Gastroesophageal sphincter (tissue), 4 donors: ENCODE measurements at regions not wholly inside any gene's neighbourhood (a gene's known extent, or its start where the extent isn't known, plus 50 kb on each side); places are given as distances from the start of the nearest gene placed in this dataset.

ENCODE experiments used
- ATAC-seq: fragments of 150-250 bp; one replicate; pipeline ENCODE4 v1.9.1; 2016; ENCODE audit warnings: mild to moderate bottlenecking, moderate library complexity
- H3K27ac ChIP-seq, 4 donors: fragments of 200-600 bp; sonication (generic) in 3 of 4; 1 replicate in 3 of 4; 2 replicates in 1 of 4; pipeline ENCODE4 v1.5.1; 2016 to 2019
- H3K27me3 ChIP-seq: fragments of 200-600 bp; sonication (generic); one replicate; pipeline ENCODE4 v1.5.1; 2019
- H3K36me3 ChIP-seq, 2 donors: fragments of 200-600 bp; sonication (generic); one replicate each; pipeline ENCODE4 v1.5.1; 2019; ENCODE audit warnings: control low read depth in 1 of 2
- H3K4me1 ChIP-seq, 3 donors: fragments of 200-600 bp; sonication (generic); 1 replicate in 2 of 3; 2 replicates in 1 of 3; pipeline ENCODE4 v1.5.1; 2016 to 2019; ENCODE audit warnings: control low read depth in 2 of 3
- H3K4me3 ChIP-seq, 2 donors: fragments of 200-600 bp; sonication (generic); one replicate each; pipeline ENCODE4 v1.5.1; 2019; ENCODE audit warnings: mild to moderate bottlenecking in 1 of 2, moderate library complexity in 1 of 2
- H3K9me3 ChIP-seq, 3 donors: fragments of 200-600 bp; sonication (generic); one replicate each; pipeline ENCODE4 v1.5.1; 2017 to 2019; ENCODE audit warnings: control low read depth in 2 of 3
- EP300 ChIP-seq: sonication (generic); formaldehyde crosslinking; IDR thresholded peaks from one replicate; pipeline ENCODE4 v1.6.1; 2017; ENCODE audit warnings: antibody characterized with exemption, mild to moderate bottlenecking
- POLR2A ChIP-seq, 2 donors: fragments of 450-650 bp; IDR thresholded peaks; one replicate each; pipeline ENCODE4 v1.6.1; 2017; ENCODE audit warnings: antibody characterized with exemption in 2 of 2, mild to moderate bottlenecking in 2 of 2, moderate library complexity in 1 of 2
- POLR2AphosphoS5 ChIP-seq: sonication (generic); formaldehyde crosslinking; IDR thresholded peaks from one replicate; pipeline ENCODE4 v1.6.1; 2017; ENCODE audit warnings: antibody characterized with exemption
- WGBS, 2 donors: methylation state at CpG; one replicate each; pipeline ENCODE4 v1.1.5; 2018; ENCODE audit warnings: low coverage in 1 of 2; 5-methylcytosine and 5-hydroxymethylcytosine counted together
- TF ChIP-seq, protein P1 (sequence below), 4 experiments: fragments of 200-600 bp in 2 of 4; fragments of 450-650 bp in 2 of 4; sonication (generic) in 1 of 4; IDR thresholded peaks; one replicate each; pipeline ENCODE4 v1.5.1; 2017 to 2019; ENCODE audit warnings: antibody characterized with exemption in 4 of 4, mild to moderate bottlenecking in 2 of 4, moderate library complexity in 2 of 4

DNA sequence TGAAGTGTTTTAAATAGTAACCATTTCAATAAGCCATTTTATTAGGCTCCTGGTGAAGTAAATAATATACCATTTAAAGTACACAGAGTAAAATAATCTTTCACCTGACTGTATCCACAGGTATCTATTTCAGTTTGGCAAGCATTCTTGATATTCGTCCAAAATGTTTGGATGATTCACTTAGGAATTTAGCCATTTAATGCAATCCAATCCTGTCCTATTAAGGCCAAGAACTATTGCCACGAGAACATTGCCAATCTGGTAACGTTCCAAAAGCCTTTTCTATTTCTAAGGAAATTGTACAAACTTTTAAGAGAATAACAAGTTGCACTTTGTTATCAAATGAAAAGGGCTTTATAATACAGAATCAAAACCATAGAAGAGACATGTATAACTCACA lies 209.8 kb upstream of the THRB start:
- ATAC-seq, result no peak
- Histone ChIP-seq H3K36me3 (no peaks in the 10 kb centered on the region), H3K4me1 (peaks cover 0 to 1% (median 0%) of the 10 kb centered on the region in 3 donors), H3K4me3 (no peak overlapping the region), H3K27me3 (no peaks in the 10 kb centered on the region), H3K27ac (no peak overlapping the region), H3K9me3 (no peaks in the 10 kb centered on the region)
- TF ChIP-seq, protein P1, sequence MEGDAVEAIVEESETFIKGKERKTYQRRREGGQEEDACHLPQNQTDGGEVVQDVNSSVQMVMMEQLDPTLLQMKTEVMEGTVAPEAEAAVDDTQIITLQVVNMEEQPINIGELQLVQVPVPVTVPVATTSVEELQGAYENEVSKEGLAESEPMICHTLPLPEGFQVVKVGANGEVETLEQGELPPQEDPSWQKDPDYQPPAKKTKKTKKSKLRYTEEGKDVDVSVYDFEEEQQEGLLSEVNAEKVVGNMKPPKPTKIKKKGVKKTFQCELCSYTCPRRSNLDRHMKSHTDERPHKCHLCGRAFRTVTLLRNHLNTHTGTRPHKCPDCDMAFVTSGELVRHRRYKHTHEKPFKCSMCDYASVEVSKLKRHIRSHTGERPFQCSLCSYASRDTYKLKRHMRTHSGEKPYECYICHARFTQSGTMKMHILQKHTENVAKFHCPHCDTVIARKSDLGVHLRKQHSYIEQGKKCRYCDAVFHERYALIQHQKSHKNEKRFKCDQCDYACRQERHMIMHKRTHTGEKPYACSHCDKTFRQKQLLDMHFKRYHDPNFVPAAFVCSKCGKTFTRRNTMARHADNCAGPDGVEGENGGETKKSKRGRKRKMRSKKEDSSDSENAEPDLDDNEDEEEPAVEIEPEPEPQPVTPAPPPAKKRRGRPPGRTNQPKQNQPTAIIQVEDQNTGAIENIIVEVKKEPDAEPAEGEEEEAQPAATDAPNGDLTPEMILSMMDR (IDR thresholded peaks at IDR 0.05), result no peak
- peak; percentile 54 for TF ChIP-seq POLR2AphosphoS5
- 17 to 18% methylated on average over 3 of the region's 3 CpGs for WGBS, 2 donors

DNA sequence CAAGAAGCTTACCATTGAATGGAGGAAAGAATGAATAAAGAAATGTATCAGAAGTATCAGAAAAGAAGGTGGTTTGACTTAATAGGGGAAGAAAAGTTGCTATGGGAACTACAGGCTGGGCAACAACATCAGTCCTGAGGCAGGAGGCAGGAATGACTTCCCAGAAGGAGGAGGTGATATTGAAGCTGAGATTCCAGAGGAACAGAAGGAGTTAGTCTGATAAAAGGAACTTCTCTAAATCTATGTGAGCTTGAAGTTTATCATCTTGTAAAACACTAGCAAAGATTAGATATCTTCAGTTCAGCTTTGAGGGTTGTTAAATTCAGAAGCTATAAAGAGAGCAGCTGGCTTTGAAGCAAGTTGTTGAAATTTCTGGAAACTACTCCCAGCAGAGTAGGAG lies 213.3 kb upstream of the THRB start:
- Histone ChIP-seq H3K4me1 (peaks cover 0 to 9% (median 0%) of the 10 kb centered on the region in 3 donors), H3K36me3 (no peaks in the 10 kb centered on the region), H3K27me3 (no peaks in the 10 kb centered on the region), H3K4me3 (no peak overlapping the region), H3K9me3 (no peaks in the 10 kb centered on the region), H3K27ac (no peak overlapping the region)
- ATAC-seq, result no peak
- TF ChIP-seq POLR2A (IDR thresholded peaks at IDR 0.05) (no peak), POLR2AphosphoS5 (no peak), EP300 (no peak)
- TF ChIP-seq, protein P1 (IDR thresholded peaks at IDR 0.05), result no peak

DNA sequence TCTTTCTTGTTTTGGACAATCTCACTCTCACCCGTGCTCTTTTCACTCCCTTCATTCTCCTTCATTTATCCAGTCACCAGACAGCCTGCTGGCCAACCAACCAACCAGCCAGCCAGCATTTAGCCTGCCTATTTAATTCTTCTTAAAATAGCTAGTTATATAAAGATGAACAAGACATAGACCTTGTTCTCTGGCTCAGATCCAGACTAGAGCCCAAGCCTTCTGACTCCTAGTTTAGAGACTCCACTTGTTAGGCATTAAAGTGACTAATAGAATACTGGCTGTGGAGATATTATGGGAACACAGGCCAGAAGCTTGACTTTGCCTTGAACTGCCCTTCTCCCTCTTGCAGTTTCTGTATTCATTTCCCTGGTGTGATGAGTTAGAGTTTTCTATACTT lies 215.3 kb upstream of the THRB start:
- 24% methylated on average over 1 of the region's 1 CpG; no CpG with 5 or more reads in 1 of the 2 donors for WGBS, 2 donors
- no peak overlapping the region for H3K27ac ChIP-seq
- TF ChIP-seq POLR2AphosphoS5, result no peak
- TF ChIP-seq, protein P1 (IDR thresholded peaks at IDR 0.05), result no peak
- no peak for TF ChIP-seq EP300
- TF ChIP-seq POLR2A (IDR thresholded peaks at IDR 0.05), result no peak
- H3K4me3 ChIP-seq, result no peak overlapping the region
- peaks cover 0 to 9% (median 0%) of the 10 kb centered on the region in 3 donors for H3K4me1 ChIP-seq
- no peak for ATAC-seq
- H3K27me3 ChIP-seq, result no peaks in the 10 kb centered on the region
- no peaks in the 10 kb centered on the region for H3K36me3 ChIP-seq
- no peaks in the 10 kb centered on the region for H3K9me3 ChIP-seq

DNA sequence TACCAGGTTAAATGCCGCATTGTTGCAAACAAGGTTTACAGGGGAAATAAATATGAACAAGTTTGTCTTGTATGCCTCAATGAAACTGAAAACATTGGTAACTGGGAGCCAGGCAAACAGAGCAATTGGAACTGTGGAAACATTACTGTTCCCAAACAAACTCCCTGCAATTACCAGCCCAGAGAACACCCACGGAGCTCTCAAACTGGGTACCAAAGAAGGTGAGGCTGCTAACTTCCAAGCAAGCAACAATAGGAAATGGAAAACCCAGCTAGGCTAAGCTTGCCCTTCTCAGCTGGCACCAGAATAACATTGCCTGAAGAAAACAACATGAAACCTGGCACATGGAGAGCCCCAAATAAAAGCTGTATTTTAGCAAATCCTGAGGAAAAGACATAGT lies 218.9 kb upstream of the THRB start:
- no peaks in the 10 kb centered on the region for H3K27me3 ChIP-seq
- no peak overlapping the region for H3K27ac ChIP-seq
- H3K9me3 ChIP-seq, result no peaks in the 10 kb centered on the region
- TF ChIP-seq POLR2AphosphoS5, result no peak
- TF ChIP-seq, protein P1 (IDR thresholded peaks at IDR 0.05), result no peak
- TF ChIP-seq POLR2A (IDR thresholded peaks at IDR 0.05), result no peak
- TF ChIP-seq EP300, result no peak
- peaks cover 0 to 9% (median 0%) of the 10 kb centered on the region in 3 donors for H3K4me1 ChIP-seq
- no peak overlapping the region for H3K4me3 ChIP-seq
- no peaks in the 10 kb centered on the region for H3K36me3 ChIP-seq
- no peak for ATAC-seq
- 50 to 60% methylated on average over 2 of the region's 2 CpGs for WGBS, 2 donors

DNA sequence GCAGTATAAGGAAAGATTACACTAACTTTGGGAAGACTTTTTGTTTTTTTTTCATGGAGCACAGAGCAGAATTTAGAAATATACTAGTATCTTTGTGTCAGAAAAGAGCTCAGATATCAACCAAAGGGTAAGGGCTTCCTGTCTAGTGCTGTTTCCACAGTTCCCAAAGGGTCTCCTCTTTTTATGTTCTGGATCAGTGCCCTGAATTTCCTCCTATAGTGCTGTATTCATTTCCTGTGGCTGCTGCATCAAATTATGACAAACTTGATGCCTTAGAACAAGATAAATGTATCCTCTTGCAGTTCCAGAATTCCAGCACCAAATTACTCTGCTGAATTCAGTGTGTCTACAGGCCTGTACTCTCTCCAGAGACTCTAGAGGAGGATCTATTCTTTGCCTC lies 219.8 kb upstream of the THRB start:
- H3K36me3 ChIP-seq, result no peaks in the 10 kb centered on the region
- H3K4me3 ChIP-seq, result no peak overlapping the region
- H3K27ac ChIP-seq, result no peak overlapping the region
- no peak for ATAC-seq
- H3K4me1 ChIP-seq, result peaks cover 0 to 8% (median 0%) of the 10 kb centered on the region in 3 donors
- TF ChIP-seq, protein P1 (IDR thresholded peaks at IDR 0.05), result no peak
- TF ChIP-seq POLR2A (IDR thresholded peaks at IDR 0.05), result no peak
- TF ChIP-seq EP300, result no peak
- TF ChIP-seq POLR2AphosphoS5, result no peak
- no peaks in the 10 kb centered on the region for H3K9me3 ChIP-seq
- H3K27me3 ChIP-seq, result no peaks in the 10 kb centered on the region
